Mucosa of rectum (tissue), 2 donors: ENCODE measurements at regions not wholly inside any gene's neighbourhood (a gene's known extent, or its start where the extent isn't known, plus 50 kb on each side); places are given as distances from the start of the nearest gene placed in this dataset.

Experiments
- H3K27ac ChIP-seq, 2 donors: one replicate each; pipeline ENCODE4 v1.7.0; 2013; ENCODE audit warnings: inconsistent platforms in 2 of 2, low read depth in 2 of 2, low read length in 2 of 2
- H3K27me3 ChIP-seq, 2 donors: one replicate each; pipeline ENCODE4 v1.7.0; 2013; ENCODE audit warnings: low read length in 2 of 2; ENCODE audit not compliant: control insufficient read depth in 2 of 2, insufficient read depth in 2 of 2
- H3K36me3 ChIP-seq, 2 donors: one replicate each; pipeline ENCODE4 v1.7.0; 2013; ENCODE audit warnings: low read length in 2 of 2; ENCODE audit not compliant: control insufficient read depth in 2 of 2, insufficient read depth in 2 of 2
- H3K4me1 ChIP-seq, 2 donors: one replicate each; pipeline ENCODE4 v1.7.0; 2013; ENCODE audit warnings: low read length in 2 of 2, mild to moderate bottlenecking in 1 of 2; ENCODE audit not compliant: control insufficient read depth in 2 of 2, insufficient read depth in 2 of 2
- H3K4me3 ChIP-seq, 2 donors: one replicate each; pipeline ENCODE4 v1.7.0; 2013; ENCODE audit warnings: low read length in 2 of 2
- H3K9ac ChIP-seq, 2 donors: one replicate each; pipeline ENCODE4 v1.7.0; 2013; ENCODE audit warnings: low read length in 2 of 2, low read depth in 1 of 2, mild to moderate bottlenecking in 1 of 2
- H3K9me3 ChIP-seq, 2 donors: one replicate each; pipeline ENCODE4 v1.7.0; 2013; ENCODE audit warnings: low read length in 2 of 2; ENCODE audit not compliant: control insufficient read depth in 2 of 2
- donor health status: healthy.
- donor health status: Normal muscosa, but diverticular disease.

DNA sequence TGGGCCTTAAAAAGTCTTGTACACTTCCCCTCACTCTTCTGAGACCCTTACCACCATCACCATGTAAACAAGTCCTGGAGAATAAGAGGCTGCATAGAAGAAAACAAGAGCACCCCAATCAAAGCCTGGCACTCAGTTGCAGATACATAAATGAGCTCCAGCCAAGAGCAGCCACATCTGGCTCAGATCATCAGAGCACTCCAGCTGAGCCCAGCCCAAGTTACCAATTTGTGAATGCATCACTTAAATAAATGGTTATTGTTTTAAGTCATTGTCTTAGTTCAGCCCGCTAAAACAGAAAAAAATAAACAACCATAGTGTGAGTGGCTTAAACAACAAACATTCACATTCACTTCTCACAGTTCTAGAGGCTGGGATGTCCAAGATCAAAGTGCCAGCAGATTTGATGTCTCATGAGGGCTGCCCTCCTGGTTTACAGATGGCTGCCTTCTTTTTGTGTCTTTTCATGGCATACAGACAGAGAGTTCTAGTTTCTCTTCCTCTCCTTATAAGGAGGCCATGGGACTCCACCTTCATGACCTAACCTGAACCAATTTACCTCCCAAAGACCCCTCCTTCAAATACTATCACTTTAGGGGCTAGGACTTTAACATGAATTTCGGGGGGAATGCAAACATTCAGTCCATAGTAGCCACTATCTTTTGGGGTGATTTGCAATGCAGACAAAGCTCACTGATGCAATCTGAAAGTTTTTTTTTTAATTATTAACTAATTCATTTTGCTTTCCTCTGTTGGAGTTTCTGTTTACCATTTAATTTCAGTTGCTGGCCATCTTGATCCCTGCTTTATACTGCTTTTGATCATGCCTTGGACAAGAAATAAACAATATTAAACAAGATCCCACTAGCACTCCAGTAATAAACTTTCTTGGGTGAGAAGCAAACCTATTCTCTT, 187.5 kb upstream of the ACVR2A start:
- H3K36me3 ChIP-seq: no peaks in the 10 kb centered on the region
- H3K4me3 ChIP-seq: no peak overlapping the region
- no peaks in the 10 kb centered on the region for H3K4me1 ChIP-seq
- H3K27ac ChIP-seq: no peak overlapping the region
- H3K9ac ChIP-seq: no peak overlapping the region
- H3K9me3 ChIP-seq: no peaks in the 10 kb centered on the region
- H3K27me3 ChIP-seq: no peaks in the 10 kb centered on the region

DNA sequence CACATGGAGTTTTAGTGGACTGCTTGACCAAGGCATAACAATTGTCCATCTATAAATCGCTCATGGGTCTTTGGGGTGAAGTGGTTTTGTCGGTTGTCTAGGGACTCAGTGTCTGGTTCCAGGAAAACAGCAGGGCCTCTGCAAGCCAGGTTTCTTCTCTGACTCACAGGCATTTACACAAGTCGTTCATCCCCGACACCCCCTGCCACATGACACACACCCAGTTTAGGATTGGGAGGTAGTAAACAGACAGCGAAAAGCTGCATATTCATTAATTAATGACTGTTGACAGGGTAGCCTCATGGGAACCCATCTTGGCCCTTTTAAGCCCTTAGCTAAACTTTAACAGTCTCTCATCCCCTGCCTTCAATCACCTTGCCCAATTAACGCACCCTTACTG, 194.8 kb upstream of the ACVR2A start:
- Histone ChIP-seq H3K9ac (no peak overlapping the region), H3K4me3 (no peak overlapping the region), H3K27me3 (no peaks in the 10 kb centered on the region), H3K4me1 (peaks cover 0 to 2% of the 10 kb centered on the region in 2 donors), H3K27ac (no peak overlapping the region), H3K9me3 (no peaks in the 10 kb centered on the region), H3K36me3 (no peaks in the 10 kb centered on the region)

DNA sequence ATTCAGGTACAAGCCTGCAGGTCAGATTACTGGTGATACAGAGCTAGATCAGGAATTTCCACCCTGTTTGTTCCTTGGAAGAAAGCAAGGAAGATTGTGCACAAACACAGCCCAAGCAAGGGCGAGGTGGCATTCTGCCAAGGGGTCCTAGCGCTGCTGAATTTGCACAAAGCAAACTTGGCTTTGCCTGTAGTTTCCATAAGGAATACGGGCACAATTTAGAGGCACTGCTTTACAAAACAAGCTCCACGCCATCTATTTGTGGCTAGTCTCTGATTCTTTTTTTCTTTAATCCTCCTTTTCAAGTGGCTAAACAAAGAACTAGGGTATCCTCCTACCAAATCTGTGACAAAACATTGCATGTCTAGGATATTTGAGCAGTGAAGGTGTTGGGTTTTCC, 195.5 kb upstream of the ACVR2A start:
- H3K9me3 ChIP-seq: no peaks in the 10 kb centered on the region
- no peak overlapping the region for H3K4me3 ChIP-seq
- no peaks in the 10 kb centered on the region for H3K36me3 ChIP-seq
- H3K4me1 ChIP-seq: peaks cover 0 to 2% of the 10 kb centered on the region in 2 donors
- no peaks in the 10 kb centered on the region for H3K27me3 ChIP-seq
- H3K27ac ChIP-seq: no peak overlapping the region
- no peak overlapping the region for H3K9ac ChIP-seq

DNA sequence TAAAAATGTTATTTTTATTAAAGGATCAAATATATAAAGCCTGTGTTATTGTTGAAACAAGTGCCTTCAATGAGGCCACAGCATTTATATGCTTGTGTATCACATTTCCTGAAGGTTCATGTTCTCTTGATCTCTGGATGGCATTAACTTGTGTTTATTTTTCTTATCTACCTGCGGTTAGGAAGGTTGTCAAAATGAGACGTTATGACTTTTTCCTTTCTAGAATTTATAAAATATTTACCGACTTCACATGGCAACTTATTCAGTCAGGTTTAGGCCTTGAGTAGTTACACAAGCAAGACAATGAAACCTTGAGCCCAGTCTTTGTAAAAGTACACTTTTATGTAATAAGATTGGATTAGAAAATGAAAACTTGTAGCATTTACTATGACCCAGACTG, 196.4 kb upstream of the ACVR2A start:
- no peak overlapping the region for H3K4me3 ChIP-seq
- H3K9ac ChIP-seq: no peak overlapping the region
- H3K36me3 ChIP-seq: no peaks in the 10 kb centered on the region
- no peak overlapping the region for H3K27ac ChIP-seq
- H3K27me3 ChIP-seq: no peaks in the 10 kb centered on the region
- peaks cover 0 to 2% of the 10 kb centered on the region in 2 donors for H3K4me1 ChIP-seq
- H3K9me3 ChIP-seq: no peaks in the 10 kb centered on the region

DNA sequence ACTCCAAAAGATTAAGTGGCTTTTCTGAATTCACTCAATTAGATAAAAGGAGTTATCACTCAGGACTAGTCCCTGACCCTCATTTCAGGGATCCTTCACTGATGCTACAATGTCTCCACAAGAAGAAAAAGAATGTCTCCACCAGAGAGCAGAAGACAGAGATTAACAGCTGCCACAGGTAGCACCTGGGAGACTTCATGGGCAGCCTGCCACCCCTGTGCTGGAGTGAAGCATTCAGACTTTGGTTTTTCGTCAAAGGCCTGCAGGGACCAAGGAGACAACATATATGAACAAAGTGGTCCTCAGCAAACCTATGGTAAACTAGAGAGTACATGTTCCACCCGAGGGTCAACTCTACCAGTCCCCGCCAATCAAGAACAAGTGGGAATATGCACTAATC, 197.0 kb upstream of the ACVR2A start:
- Histone ChIP-seq H3K9me3 (no peaks in the 10 kb centered on the region), H3K27me3 (no peaks in the 10 kb centered on the region), H3K4me1 (peaks cover 0 to 2% of the 10 kb centered on the region in 2 donors), H3K36me3 (no peaks in the 10 kb centered on the region), H3K27ac (no peak overlapping the region), H3K9ac (no peak overlapping the region), H3K4me3 (no peak overlapping the region)

DNA sequence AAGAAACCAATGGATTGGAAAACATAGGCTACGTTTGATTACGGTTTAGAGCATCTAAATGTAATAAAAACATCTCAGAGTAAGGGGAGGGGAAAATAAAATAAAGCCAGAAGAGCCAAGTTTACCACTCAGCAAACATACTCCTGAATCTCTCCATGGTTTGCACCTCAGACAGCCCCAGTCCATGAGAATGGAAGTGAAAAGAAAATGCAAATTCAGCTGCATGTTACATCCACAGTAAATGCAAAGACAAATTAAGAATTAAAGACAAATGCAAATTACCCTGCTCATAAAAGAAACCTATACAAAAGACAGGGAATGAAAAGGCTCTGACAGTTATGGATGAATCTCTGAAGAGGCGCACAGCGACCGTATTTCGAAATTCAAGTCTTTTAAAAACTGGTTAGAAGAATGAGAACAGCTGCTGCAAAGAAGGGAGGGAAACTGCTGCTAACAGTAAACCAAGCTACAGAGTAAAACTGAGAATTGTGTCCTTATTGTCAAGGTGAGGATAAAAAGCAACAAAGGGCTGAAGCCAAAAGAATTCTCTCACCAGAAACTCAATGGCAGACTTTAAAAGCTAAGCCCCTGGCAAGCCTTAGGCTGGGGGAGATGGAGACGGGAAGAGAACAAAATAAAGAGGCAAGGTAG, 197.9 kb upstream of the ACVR2A start:
- H3K4me3 ChIP-seq: no peak overlapping the region
- no peak overlapping the region for H3K9ac ChIP-seq
- no peak overlapping the region for H3K27ac ChIP-seq
- H3K9me3 ChIP-seq: no peaks in the 10 kb centered on the region
- H3K36me3 ChIP-seq: no peaks in the 10 kb centered on the region
- H3K27me3 ChIP-seq: no peaks in the 10 kb centered on the region
- H3K4me1 ChIP-seq: peaks cover 0 to 2% of the 10 kb centered on the region in 2 donors

DNA sequence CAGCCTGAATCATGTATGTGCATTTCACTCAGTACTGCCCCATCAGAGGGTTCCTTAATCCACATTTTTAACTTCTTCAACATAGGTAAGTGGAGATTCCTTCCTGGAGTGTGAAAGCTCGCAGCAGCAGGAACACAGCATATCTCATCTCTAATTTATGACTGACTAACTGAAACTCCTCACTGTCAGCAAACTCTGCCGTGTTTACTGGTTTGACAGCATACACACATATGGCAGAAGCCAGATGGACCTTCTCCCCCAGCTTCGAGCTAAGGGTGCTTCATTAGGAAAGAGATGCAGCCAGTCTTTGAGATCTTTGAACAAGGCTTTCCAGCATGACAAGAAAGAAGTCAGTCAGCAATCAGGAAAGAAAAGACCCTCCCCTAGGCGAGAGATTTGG, 200.3 kb upstream of the ACVR2A start:
- Histone ChIP-seq H3K27ac (no peak overlapping the region), H3K27me3 (no peaks in the 10 kb centered on the region), H3K9ac (no peak overlapping the region), H3K9me3 (no peaks in the 10 kb centered on the region), H3K4me3 (no peak overlapping the region), H3K36me3 (no peaks in the 10 kb centered on the region), H3K4me1 (peaks cover 0 to 2% of the 10 kb centered on the region in 2 donors)

DNA sequence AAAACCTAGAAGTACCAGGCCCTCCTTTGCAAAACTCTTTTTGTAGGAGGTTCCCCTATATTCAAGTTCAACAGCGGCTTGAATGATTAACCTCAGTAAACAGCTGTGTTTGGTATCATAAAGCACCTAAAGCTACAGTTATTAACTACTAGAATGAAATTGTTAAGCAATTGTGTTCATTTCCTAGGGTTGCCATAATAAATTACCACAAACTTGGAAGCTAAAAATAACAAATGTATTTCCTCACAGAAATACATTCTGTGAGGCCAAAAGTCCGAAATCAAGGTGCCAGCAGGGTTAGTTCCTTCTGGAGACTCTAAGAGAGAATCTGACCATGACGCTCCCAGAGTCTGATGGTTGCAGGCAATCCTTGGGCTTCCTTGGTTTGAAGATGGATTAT, 202.1 kb upstream of the ACVR2A start:
- Histone ChIP-seq H3K36me3 (no peaks in the 10 kb centered on the region), H3K27me3 (no peaks in the 10 kb centered on the region), H3K9me3 (no peaks in the 10 kb centered on the region), H3K4me1 (no peaks in the 10 kb centered on the region), H3K4me3 (no peak overlapping the region), H3K27ac (no peak overlapping the region), H3K9ac (no peak overlapping the region)

DNA sequence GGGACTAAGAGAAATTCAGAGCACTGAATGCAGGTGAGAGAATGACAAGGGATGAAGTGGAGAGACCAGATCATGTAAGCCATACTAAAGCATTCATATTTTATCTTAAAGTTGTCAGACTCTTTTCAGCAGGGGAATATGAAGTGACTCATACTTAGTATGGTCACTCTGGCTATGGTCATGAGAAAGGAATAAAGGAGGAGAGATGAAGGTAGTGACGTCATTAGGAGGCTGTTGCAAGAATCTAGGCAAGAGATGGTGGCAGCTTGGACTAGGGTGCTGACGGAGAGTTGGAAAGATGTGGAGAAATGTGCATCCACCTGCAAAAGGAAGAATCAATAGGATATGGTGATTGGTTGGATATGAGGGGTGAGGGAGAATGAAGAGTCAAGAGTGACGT, 203.2 kb upstream of the ACVR2A start:
- Histone ChIP-seq H3K27me3 (no peaks in the 10 kb centered on the region), H3K9ac (no peak overlapping the region), H3K4me3 (no peak overlapping the region), H3K9me3 (no peaks in the 10 kb centered on the region), H3K27ac (no peak overlapping the region), H3K36me3 (no peaks in the 10 kb centered on the region), H3K4me1 (peaks cover 2 to 4% of the 10 kb centered on the region in 2 donors)

DNA sequence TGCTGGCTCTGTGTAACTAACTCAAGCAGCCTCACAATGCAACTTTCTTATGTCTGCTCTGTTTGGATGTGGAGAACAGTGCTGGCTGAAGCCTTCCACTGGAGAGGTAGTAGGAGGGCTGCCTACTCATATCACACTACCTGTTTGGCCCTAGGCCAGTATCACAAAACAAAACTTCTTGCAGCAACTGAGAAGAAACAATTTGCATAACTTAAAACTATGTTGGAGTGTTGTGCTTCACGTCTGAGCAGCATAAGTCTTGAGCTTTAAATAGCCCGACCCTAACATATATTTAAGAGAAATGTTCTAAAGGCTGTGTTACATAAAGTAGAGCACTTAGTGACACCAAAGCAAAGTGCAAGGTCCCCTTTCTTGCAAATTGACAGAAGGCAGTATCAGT, 204.9 kb upstream of the ACVR2A start:
- H3K36me3 ChIP-seq: no peaks in the 10 kb centered on the region
- H3K9me3 ChIP-seq: no peaks in the 10 kb centered on the region
- no peaks in the 10 kb centered on the region for H3K27me3 ChIP-seq
- no peak overlapping the region for H3K4me3 ChIP-seq
- H3K4me1 ChIP-seq: peaks cover 10 to 20% of the 10 kb centered on the region in 2 donors
- H3K27ac ChIP-seq: no peak overlapping the region
- no peak overlapping the region for H3K9ac ChIP-seq
